Psoas muscle (tissue), 7 donors: ENCODE measurements at regions not wholly inside any gene's neighbourhood (a gene's known extent, or its start where the extent isn't known, plus 50 kb on each side); places are given as distances from the start of the nearest gene placed in this dataset.

Experiments
- ATAC-seq, 4 donors: fragments of 200-7000 bp; cut with Tn5 transposase; one replicate each; pipeline ENCODE4 v1.9.1; 2020; ENCODE audit warnings: moderate library complexity in 3 of 4, mild to moderate bottlenecking in 2 of 4
- DNase-seq, 2 donors: peaks; one replicate each; pipeline ENCODE4 v3.0.0-alpha.2; 2020
- H3K27ac ChIP-seq: fragments of 200-600 bp; one replicate; pipeline ENCODE4 v1.8.0; 2022
- H3K27me3 ChIP-seq, 3 donors: fragments of 200-600 bp in 1 of 3; one replicate each; pipeline versions ENCODE4 v1.6.1 to v1.8.0; 2013 to 2022; ENCODE audit warnings: low read length in 2 of 3, mild to moderate bottlenecking in 2 of 3, moderate library complexity in 1 of 3; ENCODE audit not compliant: insufficient read depth in 3 of 3
- H3K36me3 ChIP-seq, 2 donors: fragments of 200-600 bp in 1 of 2; one replicate each; pipeline versions ENCODE4 v1.6.1 to v1.8.0; 2013 to 2022; ENCODE audit warnings: low read depth in 1 of 2, mild to moderate bottlenecking in 1 of 2, moderate library complexity in 1 of 2; ENCODE audit not compliant: insufficient read depth in 1 of 2
- H3K4me1 ChIP-seq: fragments of 200-600 bp; one replicate; pipeline ENCODE4 v1.8.0; 2022
- H3K4me3 ChIP-seq: fragments of 200-600 bp; one replicate; pipeline ENCODE4 v1.8.0; 2022; ENCODE audit warnings: mild to moderate bottlenecking
- H3K9me3 ChIP-seq: fragments of 200-600 bp; one replicate; pipeline ENCODE4 v1.8.0; 2022
- WGBS, 3 donors: extraction: QIAGEN DNeasy Blood & Tissue Kit; methylation state at CpG; one replicate each; pipeline versions ENCODE4 v1.1.6 to v1.1.7; 2013; 5-methylcytosine and 5-hydroxymethylcytosine counted together
- intact Hi-C, 2 donors: fragments of 100-400 bp; cut with DNase I; formaldehyde crosslinking; loops; one replicate each; pipeline versions ENCODE4 v1.11.0 to v1.14.2; 2022
- TF ChIP-seq, protein P1 (sequence below): fragments of 200-600 bp; IDR thresholded peaks from one replicate; pipeline ENCODE4 v1.8.0; 2022; ENCODE audit warnings: antibody characterized with exemption
- donor health status: healthy with polysubstance abuse.
- donor health status: DM: no; HTN: no; CAD: no; lungs with moderate emphysema.
- donor health status: Bipolar disorder and iron deficiency.
- donor health status: healthy.
- donor health status: DM: yes; HTN: yes; CAD: no.
- donor health status: DM: no; HTN: no; CAD: no.
- donor health status: DM: yes; HTN: yes; CAD: no.

DNA sequence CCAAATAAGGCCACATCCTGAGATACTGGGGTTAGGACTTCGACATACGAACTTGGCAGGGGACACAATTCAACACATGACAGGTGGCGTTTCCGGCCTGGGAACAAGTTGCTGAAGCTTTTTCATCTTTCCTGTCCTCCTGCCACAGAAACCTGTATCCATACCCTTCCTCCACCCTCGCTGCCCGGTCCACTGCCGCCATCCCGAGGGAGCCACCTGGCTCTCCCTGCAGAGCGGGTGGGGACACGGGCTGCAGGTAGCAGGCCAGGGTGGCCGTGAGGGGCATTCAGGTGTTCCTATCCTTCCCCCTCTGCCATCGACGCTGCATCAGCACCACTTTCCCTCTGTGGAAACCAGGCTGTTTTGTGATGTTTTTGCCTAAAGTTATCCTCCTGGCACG is 74.4 kb upstream of the TWIST2 start:
- WGBS, 3 donors, result 81 to 84% (median 84%) methylated on average over 14 of the region's 14 CpGs
- DNase-seq (no peak), ATAC-seq (no peak)
- Histone ChIP-seq H3K27ac (no peak overlapping the region), H3K36me3 (no peaks in the 10 kb centered on the region), H3K4me3 (no peak overlapping the region), H3K9me3 (no peaks in the 10 kb centered on the region), H3K4me1 (no peaks in the 10 kb centered on the region), H3K27me3 (peaks cover 0 to 42% (median 6%) of the 10 kb centered on the region in 3 donors)
- TF ChIP-seq, protein P1, sequence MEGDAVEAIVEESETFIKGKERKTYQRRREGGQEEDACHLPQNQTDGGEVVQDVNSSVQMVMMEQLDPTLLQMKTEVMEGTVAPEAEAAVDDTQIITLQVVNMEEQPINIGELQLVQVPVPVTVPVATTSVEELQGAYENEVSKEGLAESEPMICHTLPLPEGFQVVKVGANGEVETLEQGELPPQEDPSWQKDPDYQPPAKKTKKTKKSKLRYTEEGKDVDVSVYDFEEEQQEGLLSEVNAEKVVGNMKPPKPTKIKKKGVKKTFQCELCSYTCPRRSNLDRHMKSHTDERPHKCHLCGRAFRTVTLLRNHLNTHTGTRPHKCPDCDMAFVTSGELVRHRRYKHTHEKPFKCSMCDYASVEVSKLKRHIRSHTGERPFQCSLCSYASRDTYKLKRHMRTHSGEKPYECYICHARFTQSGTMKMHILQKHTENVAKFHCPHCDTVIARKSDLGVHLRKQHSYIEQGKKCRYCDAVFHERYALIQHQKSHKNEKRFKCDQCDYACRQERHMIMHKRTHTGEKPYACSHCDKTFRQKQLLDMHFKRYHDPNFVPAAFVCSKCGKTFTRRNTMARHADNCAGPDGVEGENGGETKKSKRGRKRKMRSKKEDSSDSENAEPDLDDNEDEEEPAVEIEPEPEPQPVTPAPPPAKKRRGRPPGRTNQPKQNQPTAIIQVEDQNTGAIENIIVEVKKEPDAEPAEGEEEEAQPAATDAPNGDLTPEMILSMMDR, result no peak
- intact Hi-C loops, result no loop called here

- H3K4me3 ChIP-seq, result no peak overlapping the region
- no peak overlapping the region for H3K27ac ChIP-seq
- peaks cover 0 to 42% (median 6%) of the 10 kb centered on the region in 3 donors for H3K27me3 ChIP-seq
- H3K36me3 ChIP-seq, result no peaks in the 10 kb centered on the region
- ATAC-seq (no peak), DNase-seq (no peak)
- 78 to 84% (median 81%) methylated on average over 7 of the region's 7 CpGs for WGBS, 3 donors
- intact Hi-C loops, result no loop called here
- TF ChIP-seq, protein P1, result no peak
- no peaks in the 10 kb centered on the region for H3K4me1 ChIP-seq
- H3K9me3 ChIP-seq, result no peaks in the 10 kb centered on the region
Measured at GRCh38 chr2:238774071-238774470, 73.8 kb upstream of the TWIST2 start.

DNA sequence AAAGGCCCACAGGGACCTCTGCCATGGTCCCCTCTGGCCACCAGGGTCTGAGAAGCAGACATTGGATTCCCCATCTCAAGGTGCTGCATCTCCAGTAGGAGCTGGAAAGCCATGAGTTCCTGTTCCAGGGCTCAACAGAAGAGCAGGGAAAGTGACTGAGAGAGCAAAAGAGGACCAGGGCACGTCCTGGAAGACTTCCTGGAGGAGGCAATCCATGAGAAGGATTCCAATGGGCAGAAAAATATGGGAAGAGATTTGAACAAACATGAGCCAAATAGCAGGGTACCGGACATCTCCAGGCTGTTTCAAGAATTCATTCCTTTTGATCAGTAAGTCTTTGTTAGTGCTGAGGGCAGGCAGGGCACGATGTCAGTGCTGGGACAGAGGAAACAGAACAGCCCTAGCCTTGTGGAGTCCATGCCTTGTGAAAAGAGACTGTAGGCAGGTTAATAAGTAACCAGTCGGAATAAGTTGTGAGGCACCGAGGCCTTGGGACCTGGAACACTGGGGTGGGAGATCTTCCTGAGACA is 72.8 kb upstream of the TWIST2 start:
- H3K27me3 ChIP-seq, result peaks cover 0 to 36% (median 6%) of the 10 kb centered on the region in 3 donors
- no peak for ATAC-seq
- no peak overlapping the region for H3K27ac ChIP-seq
- H3K4me3 ChIP-seq, result no peak overlapping the region
- WGBS, 3 donors, result 85 to 89% (median 88%) methylated on average over 5 of the region's 5 CpGs
- TF ChIP-seq, protein P1, result no peak
- H3K36me3 ChIP-seq, result no peaks in the 10 kb centered on the region
- intact Hi-C loops, result no loop called here
- DNase-seq, result no peak
- H3K9me3 ChIP-seq, result no peaks in the 10 kb centered on the region
- no peaks in the 10 kb centered on the region for H3K4me1 ChIP-seq

- Histone ChIP-seq H3K27ac (no peak overlapping the region), H3K4me1 (no peaks in the 10 kb centered on the region), H3K9me3 (no peaks in the 10 kb centered on the region), H3K36me3 (no peaks in the 10 kb centered on the region), H3K27me3 (peaks cover 0 to 31% (median 6%) of the 10 kb centered on the region in 3 donors), H3K4me3 (no peak overlapping the region)
- ATAC-seq, result no peak
- intact Hi-C loops, result no loop called here
- DNase-seq, result no peak
- TF ChIP-seq, protein P1, result no peak
- WGBS, 3 donors, result 74 to 82% (median 79%) methylated on average over 11 of the region's 11 CpGs
Measured at GRCh38 chr2:238775591-238775990, 72.3 kb upstream of the TWIST2 start.
